ENCODE measurements at regions not wholly inside any gene's neighbourhood (a gene's known extent, or its start where the extent isn't known, plus 50 kb on each side); places are given as distances from the start of the nearest gene placed in this dataset.

DNA sequence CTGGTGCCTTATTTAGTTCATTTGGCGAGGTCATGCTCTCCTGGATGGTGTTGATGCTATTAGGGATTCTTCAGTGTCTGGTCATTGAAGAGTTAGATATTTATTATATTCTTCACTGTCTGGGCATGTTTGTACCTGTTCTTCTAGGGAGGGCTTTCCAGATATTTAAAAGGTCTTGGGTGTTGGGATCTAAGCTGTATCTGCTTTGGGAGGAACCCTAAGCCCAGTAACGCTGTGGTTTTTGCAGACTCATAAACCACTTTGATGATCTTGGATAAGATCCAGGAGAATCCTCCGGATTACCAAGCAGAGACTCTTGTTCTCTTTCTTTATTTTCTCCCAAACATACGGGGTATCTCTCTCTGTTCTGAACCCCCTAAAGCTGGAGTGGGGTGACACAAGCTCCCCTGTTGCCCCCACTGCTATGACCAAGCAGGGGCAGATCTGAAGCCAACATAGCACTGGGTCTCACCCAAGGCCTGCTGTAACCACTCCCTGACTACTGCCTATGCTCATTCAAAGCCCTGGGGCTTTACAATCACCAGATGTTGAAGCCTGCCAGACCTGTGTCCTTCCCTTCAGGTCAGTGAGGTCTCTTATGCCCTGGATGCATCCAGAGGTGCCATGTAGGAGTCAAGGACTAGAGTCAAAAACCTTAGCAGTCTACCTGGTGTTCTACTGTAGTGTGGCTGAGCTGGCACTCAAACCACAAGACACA lies 187.6 kb downstream of the GUCY2F start:
- TF ChIP-seq, protein P1, sequence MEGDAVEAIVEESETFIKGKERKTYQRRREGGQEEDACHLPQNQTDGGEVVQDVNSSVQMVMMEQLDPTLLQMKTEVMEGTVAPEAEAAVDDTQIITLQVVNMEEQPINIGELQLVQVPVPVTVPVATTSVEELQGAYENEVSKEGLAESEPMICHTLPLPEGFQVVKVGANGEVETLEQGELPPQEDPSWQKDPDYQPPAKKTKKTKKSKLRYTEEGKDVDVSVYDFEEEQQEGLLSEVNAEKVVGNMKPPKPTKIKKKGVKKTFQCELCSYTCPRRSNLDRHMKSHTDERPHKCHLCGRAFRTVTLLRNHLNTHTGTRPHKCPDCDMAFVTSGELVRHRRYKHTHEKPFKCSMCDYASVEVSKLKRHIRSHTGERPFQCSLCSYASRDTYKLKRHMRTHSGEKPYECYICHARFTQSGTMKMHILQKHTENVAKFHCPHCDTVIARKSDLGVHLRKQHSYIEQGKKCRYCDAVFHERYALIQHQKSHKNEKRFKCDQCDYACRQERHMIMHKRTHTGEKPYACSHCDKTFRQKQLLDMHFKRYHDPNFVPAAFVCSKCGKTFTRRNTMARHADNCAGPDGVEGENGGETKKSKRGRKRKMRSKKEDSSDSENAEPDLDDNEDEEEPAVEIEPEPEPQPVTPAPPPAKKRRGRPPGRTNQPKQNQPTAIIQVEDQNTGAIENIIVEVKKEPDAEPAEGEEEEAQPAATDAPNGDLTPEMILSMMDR (IDR thresholded peaks at IDR 0.05; ENCODE audit: unreplicated experiment) = no peak
- BruUV-seq (replicated peaks) = no TSS peak
- H3K4me3 Mint-ChIP-seq (ENCODE audit: low read depth, unreplicated experiment) = no peak overlapping the region
- no peaks in the 10 kb centered on the region for H3K36me3 Mint-ChIP-seq (ENCODE audit: insufficient read depth, unreplicated experiment)
- no peak overlapping the region for H3K27ac Mint-ChIP-seq (ENCODE audit: unreplicated experiment)
- no peaks in the 10 kb centered on the region for H3K4me1 Mint-ChIP-seq (ENCODE audit: low read depth, unreplicated experiment)
- CTCF ChIA-PET = no interaction called here
- H3K27me3 Mint-ChIP-seq (ENCODE audit: unreplicated experiment) = no peaks in the 10 kb centered on the region
- no peak for DNase-seq
- peaks cover 2% of the 10 kb centered on the region for H3K9me3 Mint-ChIP-seq (ENCODE audit: low read depth, unreplicated experiment)
- intact Hi-C loops (cut with micrococcal nuclease; ENCODE audit: unreplicated experiment) = no loop called here

DNA sequence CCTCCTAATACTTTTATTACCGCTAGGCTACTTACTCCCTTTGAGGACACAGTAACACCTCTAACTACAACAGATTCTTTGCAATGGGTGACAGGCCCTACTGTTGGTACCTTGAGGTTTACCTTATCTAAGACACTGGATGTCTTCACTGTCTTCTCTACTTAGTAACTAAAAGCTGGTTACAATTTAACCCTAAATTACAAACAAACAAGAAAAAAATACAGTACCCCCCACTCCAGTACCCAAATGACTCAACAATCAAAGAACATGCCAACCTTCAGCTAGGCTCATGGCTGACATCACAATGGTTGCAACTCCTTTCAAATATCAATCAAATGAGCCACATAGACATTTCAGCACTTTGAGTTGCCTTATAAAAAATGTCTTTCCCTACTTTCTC lies 198.0 kb downstream of the GUCY2F start:
- intact Hi-C loops (cut with micrococcal nuclease; ENCODE audit: unreplicated experiment) = no loop called here
- Mint-ChIP-seq H3K9me3 (ENCODE audit: low read depth, unreplicated experiment) (peaks cover 3% of the 10 kb centered on the region), H3K4me1 (ENCODE audit: low read depth, unreplicated experiment) (peaks cover 14% of the 10 kb centered on the region), H3K27ac (ENCODE audit: unreplicated experiment) (no peak overlapping the region), H3K4me3 (ENCODE audit: low read depth, unreplicated experiment) (no peak overlapping the region), H3K27me3 (ENCODE audit: unreplicated experiment) (no peaks in the 10 kb centered on the region), H3K36me3 (ENCODE audit: insufficient read depth, unreplicated experiment) (no peaks in the 10 kb centered on the region)
- DNase-seq = no peak
- TF ChIP-seq, protein P1 (IDR thresholded peaks at IDR 0.05; ENCODE audit: unreplicated experiment) = no peak
- CTCF ChIA-PET = no interaction called here
- no TSS peak for BruUV-seq (replicated peaks)

DNA sequence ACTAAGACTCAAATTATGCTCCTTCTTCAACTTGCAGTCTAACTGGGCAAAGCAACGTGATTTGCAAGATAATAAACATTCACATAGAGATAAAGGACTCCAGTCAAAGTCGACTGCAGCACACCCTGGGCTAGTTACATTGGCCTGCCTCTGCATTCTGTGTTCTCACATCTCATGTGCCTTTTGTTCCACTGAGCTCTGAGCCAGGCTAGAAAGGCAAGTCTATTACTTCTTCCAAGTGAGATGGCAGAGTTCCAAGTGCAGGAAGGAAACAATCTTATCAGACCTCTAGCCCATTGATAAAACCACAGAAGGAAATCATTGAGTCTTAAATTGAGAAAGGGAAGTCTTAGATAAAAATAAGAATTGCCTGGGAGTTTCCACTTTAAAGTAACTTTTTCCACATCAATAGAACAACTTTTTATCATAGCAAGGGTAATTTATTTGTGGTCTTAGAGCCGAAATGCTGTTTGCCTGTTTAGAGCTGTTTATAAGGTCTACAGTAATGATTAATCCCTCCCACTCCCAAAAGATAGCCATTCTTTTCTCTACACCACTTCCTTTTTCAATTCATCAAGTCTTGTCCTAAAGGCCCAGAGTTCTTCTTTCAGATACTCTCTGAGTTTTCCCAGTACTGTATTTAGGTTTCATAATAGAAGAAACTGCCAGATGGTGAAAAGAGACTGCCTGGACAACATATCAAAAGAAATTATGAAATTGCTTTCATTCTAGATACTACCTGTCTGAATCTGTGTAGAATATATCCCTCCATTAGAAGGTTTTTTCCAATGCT lies 200.2 kb downstream of the GUCY2F start:
- CTCF ChIA-PET = interaction anchor here (0.7 to 2.1 kb wide), 2 partner anchors 11 to 103 kb away, joined by 4 to 8 read pairs; no protein-coding TSS in a partner anchor
- TF ChIP-seq, protein P1 (IDR thresholded peaks at IDR 0.05; ENCODE audit: unreplicated experiment) = no peak
- DNase-seq = peak; percentile 55
- no TSS peak for BruUV-seq (replicated peaks)
- no peaks in the 10 kb centered on the region for H3K36me3 Mint-ChIP-seq (ENCODE audit: insufficient read depth, unreplicated experiment)
- no peak overlapping the region for H3K4me3 Mint-ChIP-seq (ENCODE audit: low read depth, unreplicated experiment)
- H3K9me3 Mint-ChIP-seq (ENCODE audit: low read depth, unreplicated experiment) = peaks cover 3% of the 10 kb centered on the region
- H3K4me1 Mint-ChIP-seq (ENCODE audit: low read depth, unreplicated experiment) = peaks cover 14% of the 10 kb centered on the region
- intact Hi-C loops (cut with micrococcal nuclease; ENCODE audit: unreplicated experiment) = loop anchor here (1.0 kb wide), 1 partner anchor 10 kb away; no protein-coding TSS in a partner anchor
- H3K27ac Mint-ChIP-seq (ENCODE audit: unreplicated experiment) = no peak overlapping the region
- H3K27me3 Mint-ChIP-seq (ENCODE audit: unreplicated experiment) = no peaks in the 10 kb centered on the region

DNA sequence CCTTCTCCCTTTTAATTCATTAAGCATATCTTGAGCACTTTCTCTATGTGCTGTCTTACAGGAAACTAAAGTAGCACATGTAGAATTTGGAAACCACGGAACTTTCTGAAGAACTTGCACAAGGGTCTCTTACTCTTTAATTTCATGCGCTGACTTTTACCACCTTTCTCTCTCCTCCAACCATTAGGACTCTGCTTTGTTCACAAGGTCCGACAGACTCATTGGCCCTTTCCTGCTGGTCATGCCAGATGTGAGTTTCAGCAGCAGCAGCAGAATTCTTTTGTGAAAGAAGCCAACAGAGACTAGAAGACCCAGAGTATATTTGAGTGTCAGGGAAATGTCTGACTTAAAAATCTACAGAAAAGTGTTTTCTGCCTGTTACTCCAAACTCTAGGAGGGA lies 207.1 kb downstream of the GUCY2F start:
- peaks cover 3% of the 10 kb centered on the region for H3K9me3 Mint-ChIP-seq (ENCODE audit: low read depth, unreplicated experiment)
- no TSS peak for BruUV-seq (replicated peaks)
- peaks cover 26% of the 10 kb centered on the region for H3K4me1 Mint-ChIP-seq (ENCODE audit: low read depth, unreplicated experiment)
- H3K27me3 Mint-ChIP-seq (ENCODE audit: unreplicated experiment) = no peaks in the 10 kb centered on the region
- TF ChIP-seq, protein P1 (IDR thresholded peaks at IDR 0.05; ENCODE audit: unreplicated experiment) = no peak
- no peaks in the 10 kb centered on the region for H3K36me3 Mint-ChIP-seq (ENCODE audit: insufficient read depth, unreplicated experiment)
- intact Hi-C loops (cut with micrococcal nuclease; ENCODE audit: unreplicated experiment) = loop anchor here (5.0 kb wide), 1 partner anchor 107 kb away; no protein-coding TSS in a partner anchor
- no peak for DNase-seq
- H3K27ac Mint-ChIP-seq (ENCODE audit: unreplicated experiment) = no peak overlapping the region
- CTCF ChIA-PET = no interaction called here
- H3K4me3 Mint-ChIP-seq (ENCODE audit: low read depth, unreplicated experiment) = no peak overlapping the region
